ENCODE measurements at regions not wholly inside any gene's neighbourhood (a gene's known extent, or its start where the extent isn't known, plus 50 kb on each side); places are given as distances from the start of the nearest gene placed in this dataset.
"Not testable (repeated sequence)": the region's sequence is repeated elsewhere in the genome, so short reads cannot be mapped to it uniquely, and the experiment has no call there.

DNA sequence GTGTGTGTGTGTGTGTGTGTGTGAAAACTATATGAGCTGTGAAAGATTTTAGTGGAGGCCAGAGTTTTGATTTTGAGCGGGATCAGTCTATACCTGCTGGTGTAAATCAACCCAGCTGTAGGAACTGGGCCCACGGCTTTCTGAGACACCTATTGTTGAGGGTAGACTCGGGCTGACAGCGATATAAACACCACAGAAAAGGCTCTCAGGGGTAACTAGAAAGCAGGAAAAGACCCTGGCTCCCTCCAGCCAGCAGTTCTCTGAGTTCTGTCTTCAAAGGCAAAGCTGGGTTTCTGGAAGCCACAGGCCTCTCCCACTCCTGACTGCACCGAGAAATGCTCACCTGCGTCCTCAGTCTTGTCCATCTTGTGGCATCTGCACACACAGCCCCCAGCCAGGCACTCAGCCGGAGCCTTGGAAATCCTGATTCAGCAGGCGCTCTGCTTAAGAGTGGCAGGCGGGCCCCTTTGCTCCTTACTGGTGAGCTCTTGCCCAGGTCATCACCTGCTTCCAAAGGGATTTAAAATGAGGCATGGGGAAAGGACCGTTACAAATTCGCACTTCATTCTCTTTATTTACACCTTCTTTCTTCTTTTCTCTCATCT, 223.3 kb downstream of the NDUFS4 start:
- Histone ChIP-seq H3K4me3 (no peak overlapping the region), H3K27ac (no peak overlapping the region), H3K9ac (ENCODE audit: insufficient read length) (no peak overlapping the region), H3K36me3 (ENCODE audit: insufficient read depth, low read length) (no peaks in the 10 kb centered on the region), H3K9me3 (ENCODE audit: low read depth, low read length) (no peaks in the 10 kb centered on the region)
- TF ChIP-seq FOXP2 (optimal IDR thresholded peaks at IDR 0.05; ENCODE audit: control extremely low read depth, extremely low read length, insufficient read depth) (no peak), POLR2AphosphoS5 (IDR thresholded peaks at IDR 0.05; ENCODE audit: borderline replicate concordance, low read depth, low read length) (no peak), EZH2 (IDR thresholded peaks at IDR 0.05) (no peak)
- no peak for DNase-seq (ENCODE audit: low read depth, low spot score)

DNA sequence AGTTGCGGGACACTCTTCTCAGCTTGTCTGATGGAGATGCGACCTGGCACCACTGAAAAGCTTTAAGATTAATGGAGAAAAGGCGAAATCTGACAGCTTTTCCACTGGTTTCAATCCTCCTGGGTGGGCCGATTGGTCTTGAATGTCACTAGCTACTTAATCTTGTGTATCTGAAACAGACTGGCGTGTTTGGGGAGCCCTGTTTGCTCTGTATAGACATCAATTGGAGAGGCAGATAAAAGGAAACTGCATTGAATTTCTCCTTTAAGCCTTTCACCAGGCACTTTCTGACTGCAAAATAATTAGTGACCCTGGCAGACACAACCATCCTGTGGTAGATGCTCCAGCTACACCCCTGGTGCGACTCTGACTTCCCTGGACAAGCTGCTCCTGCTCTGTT, 224.2 kb downstream of the NDUFS4 start:
- Histone ChIP-seq H3K9me3 (ENCODE audit: low read depth, low read length) (no peaks in the 10 kb centered on the region), H3K36me3 (ENCODE audit: insufficient read depth, low read length) (no peaks in the 10 kb centered on the region), H3K27ac (no peak overlapping the region), H3K9ac (ENCODE audit: insufficient read length) (no peak overlapping the region), H3K4me3 (no peak overlapping the region)
- no peak for TF ChIP-seq FOXP2 (optimal IDR thresholded peaks at IDR 0.05; ENCODE audit: control extremely low read depth, extremely low read length, insufficient read depth)
- no peak for TF ChIP-seq POLR2AphosphoS5 (IDR thresholded peaks at IDR 0.05; ENCODE audit: borderline replicate concordance, low read depth, low read length)
- no peak for TF ChIP-seq EZH2 (IDR thresholded peaks at IDR 0.05)
- no peak for DNase-seq (ENCODE audit: low read depth, low spot score)

DNA sequence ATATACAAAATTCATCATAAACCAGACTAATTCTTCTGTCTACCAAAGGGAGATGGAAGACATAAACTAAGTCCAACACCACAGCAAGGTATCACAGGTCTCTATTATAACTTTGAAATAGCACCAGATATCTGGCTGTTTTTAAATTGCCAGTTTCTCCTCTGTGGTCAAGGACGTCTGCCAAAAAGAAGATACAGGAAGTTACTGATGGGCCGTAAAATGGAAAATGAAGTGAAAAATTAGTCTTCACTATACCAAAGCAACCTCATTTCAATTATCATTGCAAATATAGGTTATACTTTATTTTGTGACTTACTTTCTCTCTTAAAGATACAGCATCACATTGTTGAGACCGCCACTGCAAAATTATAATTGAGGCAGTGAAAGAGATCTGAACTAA, 225.5 kb downstream of the NDUFS4 start:
- no peaks in the 10 kb centered on the region for H3K9me3 ChIP-seq (ENCODE audit: low read depth, low read length)
- H3K27ac ChIP-seq, result no peak overlapping the region
- H3K36me3 ChIP-seq (ENCODE audit: insufficient read depth, low read length), result no peaks in the 10 kb centered on the region
- TF ChIP-seq EZH2 (IDR thresholded peaks at IDR 0.05), result no peak
- no peak for TF ChIP-seq FOXP2 (optimal IDR thresholded peaks at IDR 0.05; ENCODE audit: control extremely low read depth, extremely low read length, insufficient read depth)
- TF ChIP-seq POLR2AphosphoS5 (IDR thresholded peaks at IDR 0.05; ENCODE audit: borderline replicate concordance, low read depth, low read length), result no peak
- peak overlapping the region; percentile 26; the same call in 1 of the 2 replicates for H3K4me3 ChIP-seq
- DNase-seq (ENCODE audit: low read depth, low spot score), result no peak
- H3K9ac ChIP-seq (ENCODE audit: insufficient read length), result no peak overlapping the region

DNA sequence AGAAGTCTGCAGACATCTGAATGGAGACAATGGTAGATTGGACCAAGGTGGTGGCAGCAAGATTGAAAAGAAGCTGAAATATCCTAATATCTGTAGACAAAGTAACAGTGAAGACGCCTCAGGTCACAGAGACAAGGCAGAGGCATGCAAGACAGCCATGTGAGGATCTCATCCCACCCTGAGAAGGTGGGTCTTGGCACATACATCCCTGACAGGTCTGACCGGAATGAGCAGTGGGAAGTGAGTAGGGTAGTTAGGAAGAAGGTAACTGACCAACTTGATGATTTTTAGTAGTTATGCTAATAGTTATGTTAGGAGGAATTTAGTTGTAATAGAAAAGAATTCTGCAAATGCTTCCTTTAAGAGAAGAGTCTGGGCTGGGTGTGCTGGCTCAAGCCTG, 229.6 kb downstream of the NDUFS4 start:
- no peak for TF ChIP-seq FOXP2 (optimal IDR thresholded peaks at IDR 0.05; ENCODE audit: control extremely low read depth, extremely low read length, insufficient read depth)
- no peak for TF ChIP-seq POLR2AphosphoS5 (IDR thresholded peaks at IDR 0.05; ENCODE audit: borderline replicate concordance, low read depth, low read length)
- no peak for TF ChIP-seq EZH2 (IDR thresholded peaks at IDR 0.05)
- Histone ChIP-seq H3K27ac (no peak overlapping the region), H3K9me3 (ENCODE audit: low read depth, low read length) (no peaks in the 10 kb centered on the region), H3K9ac (ENCODE audit: insufficient read length) (no peak overlapping the region), H3K36me3 (ENCODE audit: insufficient read depth, low read length) (no peaks in the 10 kb centered on the region), H3K4me3 (no peak overlapping the region)
- no peak for DNase-seq (ENCODE audit: low read depth, low spot score)

DNA sequence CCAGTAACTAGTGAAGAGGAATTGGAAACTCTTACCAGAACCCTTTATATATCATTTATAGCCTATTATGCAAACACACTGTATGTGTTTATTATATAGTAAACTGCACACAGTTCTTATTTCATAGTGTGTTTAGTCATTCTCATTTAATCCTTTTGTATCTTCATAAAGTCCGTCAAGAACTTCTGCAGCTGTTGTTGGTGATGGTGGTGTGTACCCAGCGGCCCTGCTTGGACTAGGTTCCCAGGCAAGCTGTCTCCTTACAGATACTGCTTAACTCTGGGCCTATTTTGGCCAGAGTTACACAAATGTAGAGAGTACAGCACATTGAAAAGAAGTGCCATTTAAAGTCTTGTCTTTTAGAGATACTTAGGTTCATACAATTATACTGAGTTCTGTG, 231.9 kb downstream of the NDUFS4 start:
- H3K4me3 ChIP-seq, result no peak overlapping the region
- no peak for DNase-seq (ENCODE audit: low read depth, low spot score)
- H3K36me3 ChIP-seq (ENCODE audit: insufficient read depth, low read length), result no peaks in the 10 kb centered on the region
- no peaks in the 10 kb centered on the region for H3K9me3 ChIP-seq (ENCODE audit: low read depth, low read length)
- TF ChIP-seq POLR2AphosphoS5 (IDR thresholded peaks at IDR 0.05; ENCODE audit: borderline replicate concordance, low read depth, low read length), result no peak
- no peak overlapping the region for H3K27ac ChIP-seq
- H3K9ac ChIP-seq (ENCODE audit: insufficient read length), result no peak overlapping the region

DNA sequence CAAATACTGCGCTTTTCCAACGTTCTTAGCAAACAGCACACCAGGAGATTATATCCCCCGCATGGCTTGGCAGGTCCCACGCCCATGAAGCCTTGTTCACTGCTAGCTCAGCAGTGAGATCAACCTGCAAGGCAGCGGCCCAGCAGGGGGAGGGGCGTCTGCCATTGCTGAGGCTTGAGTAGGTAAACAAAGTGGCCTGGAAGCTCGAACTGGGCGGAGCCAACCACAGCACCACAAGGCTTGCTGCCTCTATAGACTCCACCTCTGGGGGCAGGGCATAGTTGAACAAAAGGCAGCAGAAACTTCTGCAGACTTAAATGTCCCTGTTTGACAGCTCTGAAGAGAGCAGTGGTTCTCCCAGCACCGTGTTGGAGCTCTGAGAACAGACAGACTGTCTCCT, 239.2 kb downstream of the NDUFS4 start:
- not testable (repeated sequence) for H3K9ac ChIP-seq (ENCODE audit: insufficient read length); H3K4me3 ChIP-seq; H3K9me3 ChIP-seq (ENCODE audit: low read depth, low read length); H3K27ac ChIP-seq; DNase-seq (ENCODE audit: low read depth, low spot score); H3K36me3 ChIP-seq (ENCODE audit: insufficient read depth, low read length)

DNA sequence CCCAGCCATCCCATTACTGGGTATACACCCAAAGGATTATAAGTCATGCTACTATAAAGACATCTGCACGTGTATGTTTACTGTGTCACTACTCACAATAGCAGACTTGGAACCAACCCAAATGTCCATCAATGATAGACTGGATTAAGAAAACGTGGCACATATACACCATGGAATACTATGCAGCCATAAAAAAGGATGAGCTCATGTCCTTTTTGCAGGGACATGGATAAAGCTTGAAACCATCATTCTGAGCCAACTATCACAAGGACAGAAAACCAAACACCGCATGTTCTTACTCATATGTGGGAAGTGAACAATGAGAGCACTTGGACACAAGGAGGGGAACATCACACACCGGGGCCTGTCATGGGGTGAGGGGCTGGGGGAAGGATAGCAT, 248.0 kb downstream of the NDUFS4 start:
- not testable (repeated sequence) for H3K4me3 ChIP-seq; H3K9ac ChIP-seq (ENCODE audit: insufficient read length); H3K36me3 ChIP-seq (ENCODE audit: insufficient read depth, low read length); H3K27ac ChIP-seq; H3K9me3 ChIP-seq (ENCODE audit: low read depth, low read length); DNase-seq (ENCODE audit: low read depth, low spot score)

DNA sequence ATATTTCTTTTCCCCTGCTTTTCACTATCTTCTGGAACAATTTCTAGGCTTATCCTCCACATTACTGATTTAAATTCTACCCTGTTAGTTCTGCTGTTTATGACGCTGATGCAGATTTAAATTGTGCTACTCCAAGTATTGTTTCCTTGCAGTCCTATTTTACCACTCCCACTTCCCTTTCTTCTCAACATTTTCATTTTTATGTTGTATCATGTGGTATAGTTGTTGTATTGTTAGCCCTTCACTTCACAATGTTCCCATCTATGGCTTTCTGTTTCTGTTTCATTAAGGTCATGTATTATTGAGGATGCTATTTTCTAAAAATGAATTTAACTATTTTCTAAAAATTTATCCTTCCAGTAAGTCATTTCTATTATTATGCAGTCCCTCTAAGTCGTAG, 254.4 kb downstream of the NDUFS4 start:
- no peak for DNase-seq (ENCODE audit: low read depth, low spot score)
- no peak overlapping the region for H3K4me3 ChIP-seq
- H3K27ac ChIP-seq, result no peak overlapping the region
- TF ChIP-seq POLR2AphosphoS5 (IDR thresholded peaks at IDR 0.05; ENCODE audit: borderline replicate concordance, low read depth, low read length), result no peak
- TF ChIP-seq EZH2 (IDR thresholded peaks at IDR 0.05), result no peak
- no peak for TF ChIP-seq FOXP2 (optimal IDR thresholded peaks at IDR 0.05; ENCODE audit: control extremely low read depth, extremely low read length, insufficient read depth)
- H3K9me3 ChIP-seq (ENCODE audit: low read depth, low read length), result no peaks in the 10 kb centered on the region
- no peak overlapping the region for H3K9ac ChIP-seq (ENCODE audit: insufficient read length)
- no peaks in the 10 kb centered on the region for H3K36me3 ChIP-seq (ENCODE audit: insufficient read depth, low read length)

DNA sequence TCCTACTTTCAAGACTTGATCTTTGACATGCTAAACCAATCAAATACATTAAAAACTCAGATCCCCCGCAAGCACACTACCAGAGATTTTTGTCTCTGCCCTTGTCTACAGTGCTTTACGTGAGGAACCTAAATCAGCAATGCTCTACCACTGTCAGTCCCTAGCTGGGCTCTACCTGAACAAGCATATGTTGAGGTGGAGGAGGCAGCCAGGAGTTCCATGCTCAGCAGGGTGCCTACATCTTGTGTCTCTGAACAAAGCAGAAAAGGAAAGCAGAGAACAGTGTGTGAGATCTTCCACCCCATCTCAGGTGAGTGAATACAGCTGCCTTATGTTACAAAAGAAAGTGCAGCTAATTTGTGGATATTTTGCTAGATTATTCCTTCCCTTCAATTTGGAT, 255.0 kb downstream of the NDUFS4 start:
- H3K9me3 ChIP-seq (ENCODE audit: low read depth, low read length), result no peaks in the 10 kb centered on the region
- H3K4me3 ChIP-seq, result no peak overlapping the region
- no peak overlapping the region for H3K27ac ChIP-seq
- H3K36me3 ChIP-seq (ENCODE audit: insufficient read depth, low read length), result no peaks in the 10 kb centered on the region
- no peak overlapping the region for H3K9ac ChIP-seq (ENCODE audit: insufficient read length)
- DNase-seq (ENCODE audit: low read depth, low spot score), result no peak
- TF ChIP-seq FOXP2 (optimal IDR thresholded peaks at IDR 0.05; ENCODE audit: control extremely low read depth, extremely low read length, insufficient read depth) (no peak), POLR2AphosphoS5 (IDR thresholded peaks at IDR 0.05; ENCODE audit: borderline replicate concordance, low read depth, low read length) (no peak), EZH2 (IDR thresholded peaks at IDR 0.05) (no peak)

Measured in SK-N-MC (cell line).